Heart left ventricle (tissue), 16 donors: ENCODE measurements at regions not wholly inside any gene's neighbourhood (a gene's known extent, or its start where the extent isn't known, plus 50 kb on each side); places are given as distances from the start of the nearest gene placed in this dataset.

Experiments
- ATAC-seq, 4 donors: fragments of 200-7000 bp; cut with Tn5 transposase; one replicate each; pipeline ENCODE4 v1.9.1; 2020 to 2022; ENCODE audit warnings: moderate library complexity in 4 of 4, mild to moderate bottlenecking in 3 of 4, moderate number of reproducible peaks in 1 of 4
- DNase-seq, 5 donors: peaks; one replicate each; pipeline ENCODE4 v3.0.0-alpha.2; 2020
- H3K27ac ChIP-seq, 12 donors: fragments of 200-600 bp; sonication (generic) in 4 of 12; one replicate each; pipeline versions ENCODE4 v1.5.0 to v1.8.0; 2016 to 2022; ENCODE audit warnings: mild to moderate bottlenecking in 2 of 12
- H3K27me3 ChIP-seq, 9 donors: fragments of 200-600 bp; sonication (generic) in 2 of 9; one replicate each; pipeline versions ENCODE4 v1.5.1 to v1.8.0; 2016 to 2022; ENCODE audit warnings: mild to moderate bottlenecking in 3 of 9
- H3K36me3 ChIP-seq, 9 donors: fragments of 200-600 bp; sonication (generic) in 2 of 9; one replicate each; pipeline versions ENCODE4 v1.5.0 to v1.8.0; 2018 to 2022; ENCODE audit warnings: mild to moderate bottlenecking in 2 of 9
- H3K4me1 ChIP-seq, 12 donors: fragments of 200-600 bp; sonication (generic) in 4 of 12; one replicate each; pipeline versions ENCODE4 v1.5.0 to v1.8.0; 2016 to 2022; ENCODE audit warnings: mild to moderate bottlenecking in 3 of 12
- H3K4me3 ChIP-seq, 12 donors: fragments of 200-600 bp; sonication (generic) in 4 of 12; one replicate each; pipeline versions ENCODE4 v1.5.0 to v1.8.0; 2017 to 2022; ENCODE audit warnings: mild to moderate bottlenecking in 9 of 12, moderate library complexity in 4 of 12
- H3K9me3 ChIP-seq, 12 donors: fragments of 200-600 bp; sonication (generic) in 4 of 12; one replicate each; pipeline versions ENCODE4 v1.5.0 to v1.8.0; 2016 to 2022; ENCODE audit warnings: mild to moderate bottlenecking in 1 of 12
- CTCF ChIP-seq, 12 donors: fragments of 200-600 bp; sonication (generic) in 4 of 12; IDR thresholded peaks; one replicate each; pipeline versions ENCODE4 v1.5.0 to v1.8.0; 2018 to 2022; ENCODE audit warnings: antibody characterized with exemption in 12 of 12, mild to moderate bottlenecking in 5 of 12
- POLR2A ChIP-seq, 2 donors: fragments of 450-650 bp; IDR thresholded peaks; one replicate each; pipeline ENCODE4 v1.6.1; 2017; ENCODE audit warnings: antibody characterized with exemption in 2 of 2, mild to moderate bottlenecking in 2 of 2, moderate library complexity in 2 of 2
- WGBS, 4 donors: extraction: QIAGEN DNeasy Blood & Tissue Kit in 2 of 4; methylation state at CpG; one replicate each; pipeline versions ENCODE4 v1.1.5 to v1.1.7; 2013 to 2018; 5-methylcytosine and 5-hydroxymethylcytosine counted together
- intact Hi-C, 10 donors: fragments of 100-400 bp; cut with DNase I; formaldehyde crosslinking; loops; one replicate each; pipeline versions ENCODE4 v1.11.1 to v1.14.2; 2022
- donor health status: ischemic (EF 13 %, LVEDD 7.1; RV severe dilation, severe dysfunction).
- donor health status: healthy with polysubstance abuse.
- donor health status: DM: no; HTN: yes; CAD: no.
- donor health status: DM: no; HTN: no; CAD: no.
- donor health status: ischemic (EF 25% LVEDD 6.9; RV normal size, moderate dysfunction).
- donor health status: ischemic (EF 25% LVEDD 5.7; RV mildly dilated, moderate dysfunction).
- donor health status: healthy.
- donor health status: DM: yes; HTN: yes; CAD: no.
- donor health status: ischemic (EF 35%, LVEDD 5.7; RV mildly dilated, moderate dysfunction).
- donor health status: nonischemic (EF 11% LVEDD 7.7; RV severe dilation, severe dysfunction).
- donor health status: DM: yes; HTN: yes; CAD: no.
- donor health status: PGD.
- donor health status: ischemic (EF 29% LVEDD 5.4; RV normal size, mild dysfunction).
- donor health status: nonischemic (EF 23%, LVEDD 6.1; RV moderate dilation, normal function).

DNA sequence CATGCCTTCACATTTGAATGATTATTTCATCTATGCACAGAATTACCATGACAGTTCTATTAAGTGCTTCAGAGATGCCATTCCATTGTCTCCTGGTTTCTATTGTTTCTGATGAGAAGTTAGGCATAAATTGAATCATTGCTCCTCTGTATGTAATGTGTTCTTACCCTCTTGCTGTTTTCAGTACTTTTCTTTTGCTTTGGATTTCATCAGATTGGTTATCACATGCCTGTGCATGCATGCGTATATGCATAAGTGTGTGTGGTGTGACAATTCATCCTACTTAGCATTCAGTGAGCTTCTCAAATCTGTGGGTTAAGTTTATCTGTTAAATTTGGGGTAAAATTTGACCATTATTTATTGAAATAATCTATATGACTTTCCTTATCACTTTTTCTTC is 263.3 kb upstream of the RND3 start:
- 83 to 93% (median 90%) methylated on average over 1 of the region's 1 CpG for WGBS, 4 donors
- intact Hi-C loops, result no loop called here
- ATAC-seq, result no peak
- no peak for TF ChIP-seq POLR2A (IDR thresholded peaks at IDR 0.05)
- TF ChIP-seq CTCF (IDR thresholded peaks at IDR 0.05), result no peak
- Histone ChIP-seq H3K27ac (no peak overlapping the region), H3K9me3 (peaks cover 0 to 8% (median 0%) of the 10 kb centered on the region in 12 donors), H3K27me3 (no peaks in the 10 kb centered on the region), H3K4me3 (no peak overlapping the region), H3K36me3 (no peaks in the 10 kb centered on the region), H3K4me1 (no peaks in the 10 kb centered on the region)
- DNase-seq, result no peak

- WGBS, 4 donors, result 84 to 94% (median 89%) methylated on average over 4 of the region's 4 CpGs
- Histone ChIP-seq H3K4me3 (no peak overlapping the region), H3K4me1 (no peaks in the 10 kb centered on the region), H3K27me3 (no peaks in the 10 kb centered on the region), H3K36me3 (no peaks in the 10 kb centered on the region), H3K27ac (no peak overlapping the region), H3K9me3 (no peaks in the 10 kb centered on the region)
- TF ChIP-seq CTCF (IDR thresholded peaks at IDR 0.05) (no peak), POLR2A (IDR thresholded peaks at IDR 0.05) (no peak)
- intact Hi-C loops, result no loop called here
- DNase-seq (no peak), ATAC-seq (no peak)
Measured at GRCh38 chr2:150742094-150742493, 254.6 kb upstream of the RND3 start.

DNA sequence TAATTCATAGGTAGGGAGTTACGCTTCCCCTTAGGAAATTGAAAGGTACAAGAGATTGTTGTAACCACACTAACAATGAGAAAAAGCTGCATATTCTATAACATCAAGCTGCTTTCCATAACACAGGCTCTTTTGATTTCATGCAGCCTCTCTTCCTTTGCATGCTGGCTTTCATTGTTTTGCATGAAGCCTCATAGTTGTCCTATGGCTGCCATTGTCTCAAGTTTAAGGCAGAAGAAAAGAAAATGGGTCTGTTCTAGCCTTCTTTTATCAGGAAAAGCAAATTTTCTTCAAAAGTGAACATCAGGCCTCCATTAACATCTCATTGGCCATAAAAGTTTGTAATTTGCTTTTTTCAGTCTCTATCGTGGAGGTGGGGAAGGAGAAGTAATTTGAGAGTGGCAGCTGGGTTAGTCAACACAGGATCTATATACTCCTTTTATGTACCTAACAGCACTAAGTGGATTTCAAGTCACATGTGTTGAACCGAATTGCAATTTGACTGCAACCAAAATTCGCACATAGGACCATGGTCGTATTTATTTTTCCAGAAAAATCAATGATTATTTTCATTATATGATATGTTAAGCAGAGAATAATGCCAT is 248.5 kb upstream of the RND3 start:
- 72 to 75% (median 74%) methylated on average over 5 of the region's 5 CpGs for WGBS, 4 donors
- TF ChIP-seq POLR2A (IDR thresholded peaks at IDR 0.05), result no peak
- TF ChIP-seq CTCF (IDR thresholded peaks at IDR 0.05), result no peak
- intact Hi-C loops, result no loop called here

DNA sequence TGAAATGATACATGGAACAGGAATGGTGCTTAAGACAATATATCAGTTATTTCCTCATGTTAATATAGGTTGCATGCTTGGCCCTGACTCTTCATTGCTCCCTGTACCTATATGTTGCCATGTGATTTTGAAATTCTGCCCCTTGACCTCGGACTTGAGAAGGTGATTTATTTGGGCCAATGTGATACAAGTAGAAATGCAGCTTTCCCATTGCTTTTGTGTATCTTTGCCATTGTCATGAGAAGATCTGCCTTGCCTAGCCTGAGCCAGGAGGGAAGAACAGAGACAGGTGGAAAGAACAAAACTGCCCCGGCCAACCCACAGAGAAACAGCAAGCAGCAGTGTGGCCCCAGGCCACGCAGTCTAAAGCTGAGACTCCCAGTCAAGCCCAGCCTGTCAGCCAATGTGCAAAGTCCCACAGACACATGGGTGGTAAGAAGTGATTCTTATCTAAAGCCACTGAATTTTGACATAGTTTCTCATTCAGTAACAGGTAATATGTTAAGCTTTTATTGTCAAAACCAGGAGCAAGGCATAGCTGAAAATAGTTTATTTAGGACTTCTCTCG is 245.7 kb upstream of the RND3 start:
- Histone ChIP-seq H3K4me1 (peaks cover 0 to 3% (median 0%) of the 10 kb centered on the region in 12 donors), H3K36me3 (no peaks in the 10 kb centered on the region), H3K27ac (no peak overlapping the region), H3K4me3 (no peak overlapping the region), H3K27me3 (no peaks in the 10 kb centered on the region), H3K9me3 (no peaks in the 10 kb centered on the region)
- 71 to 77% (median 72%) methylated on average over 4 of the region's 4 CpGs for WGBS, 4 donors
- no peak for TF ChIP-seq CTCF (IDR thresholded peaks at IDR 0.05)
- TF ChIP-seq POLR2A (IDR thresholded peaks at IDR 0.05), result no peak
- no peak for DNase-seq
- ATAC-seq, result no peak
- intact Hi-C loops, result no loop called here

More for the DNA sequence above, 248.5 kb upstream of the RND3 start:
- no peaks in the 10 kb centered on the region for H3K9me3 ChIP-seq
- H3K27ac ChIP-seq, result no peak overlapping the region
- H3K4me3 ChIP-seq, result no peak overlapping the region
- H3K36me3 ChIP-seq, result no peaks in the 10 kb centered on the region
- DNase-seq (no peak), ATAC-seq (no peak)
- peaks cover 0 to 3% (median 0%) of the 10 kb centered on the region in 12 donors for H3K4me1 ChIP-seq
- H3K27me3 ChIP-seq, result no peaks in the 10 kb centered on the region
